WTC11 (cell line): ENCODE measurements at regions not wholly inside any gene's neighbourhood (a gene's known extent, or its start where the extent isn't known, plus 50 kb on each side); places are given as distances from the start of the nearest gene placed in this dataset.
A peak's percentile ranks its signal among the peaks of the same experiment; 100 is the strongest.
"Not testable (repeated sequence)": the region's sequence is repeated elsewhere in the genome, so short reads cannot be mapped to it uniquely, and the experiment has no call there.

Experiments
- ATAC-seq: fragments of 200-7000 bp; cut with Tn5 transposase; 2 replicates; pipeline ENCODE4 v1.10.0; 2021; ENCODE audit warnings: mild to moderate bottlenecking, moderate library complexity
- CTCF ChIA-PET: fragments of 300-600 bp; sonication (Branson Sonifier 250); formaldehyde crosslinking; loops from one replicate; lab custom pipeline; 2021; ENCODE audit warnings: antibody characterized with exemption; lab: Charles Lee
- POLR2A ChIA-PET: fragments of 350-600 bp; sonication (Branson Sonifier 250); formaldehyde crosslinking; loops from one replicate; lab custom pipeline; 2021; ENCODE audit warnings: antibody characterized with exemption; lab: Charles Lee
- DNase-seq: peaks from one replicate; pipeline ENCODE4 v3.0.0; 2021; ENCODE audit warnings: low spot score
- H3K27ac Mint-ChIP-seq: 2 replicates; pipeline ENCODE4 v1.8.0; 2021; ENCODE audit warnings: mixed read lengths
- H3K27me3 Mint-ChIP-seq: 2 replicates; pipeline ENCODE4 v1.8.0; 2021; ENCODE audit warnings: low read depth, mild to moderate bottlenecking, moderate library complexity, mixed read lengths
- H3K36me3 Mint-ChIP-seq: 2 replicates; pipeline ENCODE4 v1.8.0; 2021; ENCODE audit warnings: mixed read lengths
- H3K4me1 Mint-ChIP-seq: 2 replicates; pipeline ENCODE4 v1.8.0; 2022; ENCODE audit warnings: mixed read lengths
- H3K4me3 Mint-ChIP-seq: 2 replicates; pipeline ENCODE4 v1.8.0; 2021; ENCODE audit warnings: mild to moderate bottlenecking, moderate library complexity, mixed read lengths
- H3K9me3 Mint-ChIP-seq: 2 replicates; pipeline ENCODE4 v1.8.0; 2021; ENCODE audit warnings: mixed read lengths
- CBFB ChIP-seq: sonication (generic); formaldehyde crosslinking; IDR thresholded peaks from 2 replicates; pipeline ENCODE4 v1.8.1; 2022; ENCODE audit warnings: mild to moderate bottlenecking, low read depth, missing genetic modification reagents
- ETV6 ChIP-seq: sonication (generic); formaldehyde crosslinking; IDR thresholded peaks from 2 replicates; pipeline ENCODE4 v1.8.1; 2022; ENCODE audit warnings: mild to moderate bottlenecking, missing genetic modification reagents
- FOXJ3 ChIP-seq: sonication (generic); formaldehyde crosslinking; IDR thresholded peaks from 2 replicates; pipeline ENCODE4 v1.9.0; 2021; ENCODE audit warnings: missing genetic modification reagents, mild to moderate bottlenecking, borderline replicate concordance
- GTF2I ChIP-seq: fragments of 250-450 bp; sonication (Bioruptor Pico); conservative IDR thresholded peaks from 2 replicates; pipeline ENCODE4 v1.4.0; 2021; ENCODE audit warnings: mild to moderate bottlenecking
- KAT7 ChIP-seq: sonication (generic); formaldehyde crosslinking; IDR thresholded peaks from 2 replicates; pipeline ENCODE4 v1.8.1; 2023; ENCODE audit warnings: missing genetic modification reagents, mild to moderate bottlenecking, borderline replicate concordance
- MYBL2 ChIP-seq: sonication (generic); formaldehyde crosslinking; IDR thresholded peaks from 2 replicates; pipeline ENCODE4 v1.8.1; 2023; ENCODE audit warnings: mild to moderate bottlenecking, moderate library complexity, missing genetic modification reagents
- NR2C2 ChIP-seq: sonication (generic); formaldehyde crosslinking; IDR thresholded peaks from 2 replicates; pipeline ENCODE4 v1.8.0; 2022; ENCODE audit warnings: mild to moderate bottlenecking, missing genetic modification reagents
- NR3C1 ChIP-seq: sonication (generic); formaldehyde crosslinking; conservative IDR thresholded peaks from 2 replicates; pipeline ENCODE4 v1.8.1; 2023; ENCODE audit warnings: low read depth, mild to moderate bottlenecking, missing genetic modification reagents
- RELA ChIP-seq: sonication (generic); formaldehyde crosslinking; IDR thresholded peaks from 2 replicates; pipeline ENCODE4 v1.8.1; 2022; ENCODE audit warnings: missing genetic modification reagents, mild to moderate bottlenecking, borderline replicate concordance
- SOX15 ChIP-seq: fragments of 250-450 bp; sonication (Bioruptor Pico); IDR thresholded peaks from 2 replicates; pipeline ENCODE4 v1.9.0; 2021; ENCODE audit warnings: mild to moderate bottlenecking
- TCF7 ChIP-seq: sonication (generic); formaldehyde crosslinking; IDR thresholded peaks from 2 replicates; pipeline ENCODE4 v1.8.0; 2022; ENCODE audit warnings: mild to moderate bottlenecking, low read depth, missing genetic modification reagents, moderate library complexity
- TEAD4 ChIP-seq: sonication (generic); formaldehyde crosslinking; IDR thresholded peaks from 2 replicates; pipeline ENCODE4 v1.8.0; 2022; ENCODE audit warnings: mild to moderate bottlenecking, missing genetic modification reagents
- TP53 ChIP-seq: sonication (generic); formaldehyde crosslinking; IDR thresholded peaks from 2 replicates; pipeline ENCODE4 v1.8.1; 2023; ENCODE audit warnings: mild to moderate bottlenecking, missing genetic modification reagents
- ZBTB21 ChIP-seq: sonication (generic); formaldehyde crosslinking; IDR thresholded peaks from 2 replicates; pipeline ENCODE4 v1.8.1; 2023; ENCODE audit warnings: mild to moderate bottlenecking, missing genetic modification reagents, borderline replicate concordance
- ZNF138 ChIP-seq: sonication (generic); formaldehyde crosslinking; conservative IDR thresholded peaks from 2 replicates; pipeline ENCODE4 v1.8.1; 2022; ENCODE audit warnings: mild to moderate bottlenecking, moderate library complexity, missing genetic modification reagents
- ZNF219 ChIP-seq: sonication (generic); formaldehyde crosslinking; IDR thresholded peaks from 2 replicates; pipeline ENCODE4 v1.8.0; 2023; ENCODE audit warnings: missing genetic modification reagents, mild to moderate bottlenecking, borderline replicate concordance
- ZNF232 ChIP-seq: sonication (generic); formaldehyde crosslinking; IDR thresholded peaks from 2 replicates; pipeline ENCODE4 v1.8.0; 2022; ENCODE audit warnings: mild to moderate bottlenecking, missing genetic modification reagents
- ZNF396 ChIP-seq: fragments of 250-450 bp; sonication (Bioruptor Pico); IDR thresholded peaks from 2 replicates; pipeline ENCODE4 v1.8.0; 2021; ENCODE audit warnings: mild to moderate bottlenecking, moderate library complexity, borderline replicate concordance
- TF ChIP-seq, protein P1 (sequence below): sonication (generic); formaldehyde crosslinking; IDR thresholded peaks from 2 replicates; pipeline ENCODE4 v1.8.0; 2023; ENCODE audit warnings: mild to moderate bottlenecking, missing genetic modification reagents
- TF ChIP-seq, protein P2 (sequence below): sonication (generic); formaldehyde crosslinking; IDR thresholded peaks from 2 replicates; pipeline ENCODE4 v1.8.1; 2023; ENCODE audit warnings: mild to moderate bottlenecking, missing genetic modification reagents, moderate library complexity
- TF ChIP-seq, protein P3 (sequence below): sonication (generic); formaldehyde crosslinking; IDR thresholded peaks from 2 replicates; pipeline ENCODE4 v1.8.1; 2023; ENCODE audit warnings: mild to moderate bottlenecking, missing genetic modification reagents
- TF ChIP-seq, protein P4 (sequence below): sonication (generic); formaldehyde crosslinking; IDR thresholded peaks from 2 replicates; pipeline ENCODE4 v1.8.0; 2022; ENCODE audit warnings: mild to moderate bottlenecking, missing genetic modification reagents
- TF ChIP-seq, protein P5 (sequence below): sonication (generic); formaldehyde crosslinking; IDR thresholded peaks from 2 replicates; pipeline ENCODE4 v1.8.0; 2022; ENCODE audit warnings: mild to moderate bottlenecking, missing genetic modification reagents
- TF ChIP-seq, protein P6 (sequence below): sonication (generic); formaldehyde crosslinking; conservative IDR thresholded peaks from 2 replicates; pipeline ENCODE4 v1.8.1; 2023; ENCODE audit warnings: mild to moderate bottlenecking, low read depth, missing genetic modification reagents, moderate library complexity

DNA sequence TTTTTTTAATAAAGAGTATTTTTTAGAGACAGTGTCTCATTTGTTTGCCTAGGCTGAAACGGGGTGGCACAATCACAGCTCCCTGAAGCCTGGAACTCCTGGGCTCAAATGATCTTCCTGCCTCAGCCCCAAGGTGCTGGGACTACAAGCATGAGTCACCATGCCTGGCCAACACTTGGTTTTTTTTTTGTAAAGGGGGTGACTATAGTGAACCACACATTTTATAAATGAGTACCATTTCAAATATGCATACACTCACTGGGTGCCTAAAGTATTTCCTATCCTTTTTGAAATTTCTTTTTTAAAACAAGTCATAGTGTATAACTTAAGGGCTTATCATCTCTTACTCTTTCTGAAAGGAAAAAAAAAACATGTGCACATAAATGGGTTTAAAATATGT, 325.2 kb upstream of the MEIS2 start:
- ChIA-PET POLR2A (no interaction called here), CTCF (no interaction called here)
- no peaks in the 10 kb centered on the region for H3K36me3 Mint-ChIP-seq
- H3K27me3 Mint-ChIP-seq: no peaks in the 10 kb centered on the region
- no peak overlapping the region for H3K4me3 Mint-ChIP-seq
- H3K27ac Mint-ChIP-seq: no peak overlapping the region
- ATAC-seq (no peak), DNase-seq (no peak)
- TF ChIP-seq, protein P1, sequence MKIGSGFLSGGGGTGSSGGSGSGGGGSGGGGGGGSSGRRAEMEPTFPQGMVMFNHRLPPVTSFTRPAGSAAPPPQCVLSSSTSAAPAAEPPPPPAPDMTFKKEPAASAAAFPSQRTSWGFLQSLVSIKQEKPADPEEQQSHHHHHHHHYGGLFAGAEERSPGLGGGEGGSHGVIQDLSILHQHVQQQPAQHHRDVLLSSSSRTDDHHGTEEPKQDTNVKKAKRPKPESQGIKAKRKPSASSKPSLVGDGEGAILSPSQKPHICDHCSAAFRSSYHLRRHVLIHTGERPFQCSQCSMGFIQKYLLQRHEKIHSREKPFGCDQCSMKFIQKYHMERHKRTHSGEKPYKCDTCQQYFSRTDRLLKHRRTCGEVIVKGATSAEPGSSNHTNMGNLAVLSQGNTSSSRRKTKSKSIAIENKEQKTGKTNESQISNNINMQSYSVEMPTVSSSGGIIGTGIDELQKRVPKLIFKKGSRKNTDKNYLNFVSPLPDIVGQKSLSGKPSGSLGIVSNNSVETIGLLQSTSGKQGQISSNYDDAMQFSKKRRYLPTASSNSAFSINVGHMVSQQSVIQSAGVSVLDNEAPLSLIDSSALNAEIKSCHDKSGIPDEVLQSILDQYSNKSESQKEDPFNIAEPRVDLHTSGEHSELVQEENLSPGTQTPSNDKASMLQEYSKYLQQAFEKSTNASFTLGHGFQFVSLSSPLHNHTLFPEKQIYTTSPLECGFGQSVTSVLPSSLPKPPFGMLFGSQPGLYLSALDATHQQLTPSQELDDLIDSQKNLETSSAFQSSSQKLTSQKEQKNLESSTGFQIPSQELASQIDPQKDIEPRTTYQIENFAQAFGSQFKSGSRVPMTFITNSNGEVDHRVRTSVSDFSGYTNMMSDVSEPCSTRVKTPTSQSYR (CRISPR knock-in tag): no peak
- TF ChIP-seq ZNF219 (no peak), KAT7 (CRISPR knock-in tag) (no peak), ZBTB21 (no peak), ZNF138 (CRISPR knock-in tag) (no peak), CBFB (CRISPR knock-in tag) (no peak), TEAD4 (CRISPR knock-in tag) (no peak)
- TF ChIP-seq, protein P2, sequence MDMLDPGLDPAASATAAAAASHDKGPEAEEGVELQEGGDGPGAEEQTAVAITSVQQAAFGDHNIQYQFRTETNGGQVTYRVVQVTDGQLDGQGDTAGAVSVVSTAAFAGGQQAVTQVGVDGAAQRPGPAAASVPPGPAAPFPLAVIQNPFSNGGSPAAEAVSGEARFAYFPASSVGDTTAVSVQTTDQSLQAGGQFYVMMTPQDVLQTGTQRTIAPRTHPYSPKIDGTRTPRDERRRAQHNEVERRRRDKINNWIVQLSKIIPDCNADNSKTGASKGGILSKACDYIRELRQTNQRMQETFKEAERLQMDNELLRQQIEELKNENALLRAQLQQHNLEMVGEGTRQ (CRISPR knock-in tag): no peak
- TF ChIP-seq, protein P3, sequence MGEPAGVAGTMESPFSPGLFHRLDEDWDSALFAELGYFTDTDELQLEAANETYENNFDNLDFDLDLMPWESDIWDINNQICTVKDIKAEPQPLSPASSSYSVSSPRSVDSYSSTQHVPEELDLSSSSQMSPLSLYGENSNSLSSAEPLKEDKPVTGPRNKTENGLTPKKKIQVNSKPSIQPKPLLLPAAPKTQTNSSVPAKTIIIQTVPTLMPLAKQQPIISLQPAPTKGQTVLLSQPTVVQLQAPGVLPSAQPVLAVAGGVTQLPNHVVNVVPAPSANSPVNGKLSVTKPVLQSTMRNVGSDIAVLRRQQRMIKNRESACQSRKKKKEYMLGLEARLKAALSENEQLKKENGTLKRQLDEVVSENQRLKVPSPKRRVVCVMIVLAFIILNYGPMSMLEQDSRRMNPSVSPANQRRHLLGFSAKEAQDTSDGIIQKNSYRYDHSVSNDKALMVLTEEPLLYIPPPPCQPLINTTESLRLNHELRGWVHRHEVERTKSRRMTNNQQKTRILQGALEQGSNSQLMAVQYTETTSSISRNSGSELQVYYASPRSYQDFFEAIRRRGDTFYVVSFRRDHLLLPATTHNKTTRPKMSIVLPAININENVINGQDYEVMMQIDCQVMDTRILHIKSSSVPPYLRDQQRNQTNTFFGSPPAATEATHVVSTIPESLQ (CRISPR knock-in tag): no peak
- TF ChIP-seq, protein P4, sequence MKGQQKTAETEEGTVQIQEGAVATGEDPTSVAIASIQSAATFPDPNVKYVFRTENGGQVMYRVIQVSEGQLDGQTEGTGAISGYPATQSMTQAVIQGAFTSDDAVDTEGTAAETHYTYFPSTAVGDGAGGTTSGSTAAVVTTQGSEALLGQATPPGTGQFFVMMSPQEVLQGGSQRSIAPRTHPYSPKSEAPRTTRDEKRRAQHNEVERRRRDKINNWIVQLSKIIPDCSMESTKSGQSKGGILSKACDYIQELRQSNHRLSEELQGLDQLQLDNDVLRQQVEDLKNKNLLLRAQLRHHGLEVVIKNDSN (CRISPR knock-in tag): no peak
- H3K4me1 Mint-ChIP-seq: peaks cover 3% of the 10 kb centered on the region; the same call in 1 of the 2 replicates
- H3K9me3 Mint-ChIP-seq: peaks cover 3% of the 10 kb centered on the region; the same call in 1 of the 2 replicates

DNA sequence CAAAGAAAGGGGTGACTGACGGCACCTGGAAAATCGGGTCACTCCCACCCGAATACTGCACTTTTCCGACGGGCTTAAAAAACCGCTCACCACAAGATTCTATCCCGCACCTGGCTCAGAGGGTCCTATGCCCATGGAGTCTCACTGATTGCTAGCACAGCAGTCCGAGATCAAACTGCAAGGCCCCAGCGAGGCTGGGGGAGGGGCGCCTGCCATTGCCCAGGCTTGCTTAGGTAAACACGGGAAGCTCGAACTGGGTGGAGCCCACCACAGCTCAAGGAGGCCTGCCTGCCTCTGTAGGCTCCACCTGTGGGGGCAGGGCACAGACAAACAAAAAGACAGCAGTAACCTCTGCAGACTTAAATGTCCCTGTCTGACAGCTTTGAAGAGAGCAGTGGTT, 327.0 kb upstream of the MEIS2 start:
- peak; percentile 60 for DNase-seq
- H3K4me3 Mint-ChIP-seq: peak overlapping the region; percentile 72
- ATAC-seq, H3K4me1 Mint-ChIP-seq, H3K27me3 Mint-ChIP-seq, POLR2A ChIA-PET, H3K9me3 Mint-ChIP-seq, CTCF ChIA-PET, H3K36me3 Mint-ChIP-seq: not testable (repeated sequence)
- H3K27ac Mint-ChIP-seq: peak overlapping the region; percentile 74

DNA sequence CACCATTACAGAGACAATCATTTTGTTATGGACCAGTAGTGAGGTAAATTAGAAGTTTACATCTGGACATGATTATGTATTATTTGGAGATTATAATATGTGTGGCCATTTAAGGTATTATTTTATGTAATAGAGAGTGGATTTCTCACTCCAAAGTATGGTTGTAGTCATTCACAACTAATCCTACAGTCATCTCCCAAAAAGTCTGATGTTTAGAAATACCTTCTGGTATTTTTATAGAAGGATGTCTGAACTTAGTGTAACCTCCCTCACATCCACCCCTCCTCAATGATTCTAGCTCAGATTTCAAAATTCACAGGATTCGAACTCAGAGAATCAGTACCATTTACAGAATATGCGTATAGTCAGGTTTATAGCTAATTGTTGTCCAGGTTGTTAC, 346.6 kb upstream of the MEIS2 start:
- POLR2A ChIA-PET: no interaction called here
- CTCF ChIA-PET: no interaction called here
- Mint-ChIP-seq H3K36me3 (peaks cover 3% of the 10 kb centered on the region), H3K27ac (no peak overlapping the region), H3K4me3 (no peak overlapping the region), H3K4me1 (no peaks in the 10 kb centered on the region), H3K27me3 (no peaks in the 10 kb centered on the region), H3K9me3 (peaks cover 10% of the 10 kb centered on the region)
- no peak for DNase-seq
- ATAC-seq: no peak
- TF ChIP-seq FOXJ3 (CRISPR knock-in tag): no peak
- no peak for TF ChIP-seq ZNF232
- no peak for TF ChIP-seq TP53
- no peak for TF ChIP-seq MYBL2 (CRISPR knock-in tag)
- TF ChIP-seq, protein P5, sequence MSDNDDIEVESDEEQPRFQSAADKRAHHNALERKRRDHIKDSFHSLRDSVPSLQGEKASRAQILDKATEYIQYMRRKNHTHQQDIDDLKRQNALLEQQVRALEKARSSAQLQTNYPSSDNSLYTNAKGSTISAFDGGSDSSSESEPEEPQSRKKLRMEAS (CRISPR knock-in tag): no peak
- TF ChIP-seq ZNF396: no peak
- no peak for TF ChIP-seq NR3C1 (CRISPR knock-in tag)
- TF ChIP-seq, protein P2 (CRISPR knock-in tag): no peak
- TF ChIP-seq, protein P6, sequence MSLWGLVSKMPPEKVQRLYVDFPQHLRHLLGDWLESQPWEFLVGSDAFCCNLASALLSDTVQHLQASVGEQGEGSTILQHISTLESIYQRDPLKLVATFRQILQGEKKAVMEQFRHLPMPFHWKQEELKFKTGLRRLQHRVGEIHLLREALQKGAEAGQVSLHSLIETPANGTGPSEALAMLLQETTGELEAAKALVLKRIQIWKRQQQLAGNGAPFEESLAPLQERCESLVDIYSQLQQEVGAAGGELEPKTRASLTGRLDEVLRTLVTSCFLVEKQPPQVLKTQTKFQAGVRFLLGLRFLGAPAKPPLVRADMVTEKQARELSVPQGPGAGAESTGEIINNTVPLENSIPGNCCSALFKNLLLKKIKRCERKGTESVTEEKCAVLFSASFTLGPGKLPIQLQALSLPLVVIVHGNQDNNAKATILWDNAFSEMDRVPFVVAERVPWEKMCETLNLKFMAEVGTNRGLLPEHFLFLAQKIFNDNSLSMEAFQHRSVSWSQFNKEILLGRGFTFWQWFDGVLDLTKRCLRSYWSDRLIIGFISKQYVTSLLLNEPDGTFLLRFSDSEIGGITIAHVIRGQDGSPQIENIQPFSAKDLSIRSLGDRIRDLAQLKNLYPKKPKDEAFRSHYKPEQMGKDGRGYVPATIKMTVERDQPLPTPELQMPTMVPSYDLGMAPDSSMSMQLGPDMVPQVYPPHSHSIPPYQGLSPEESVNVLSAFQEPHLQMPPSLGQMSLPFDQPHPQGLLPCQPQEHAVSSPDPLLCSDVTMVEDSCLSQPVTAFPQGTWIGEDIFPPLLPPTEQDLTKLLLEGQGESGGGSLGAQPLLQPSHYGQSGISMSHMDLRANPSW (CRISPR knock-in tag): no peak
- TF ChIP-seq TCF7: no peak
- no peak for TF ChIP-seq GTF2I (CRISPR knock-in tag)
- TF ChIP-seq ETV6: no peak
- no peak for TF ChIP-seq SOX15 (CRISPR knock-in tag)
- no peak for TF ChIP-seq NR2C2 (CRISPR knock-in tag)
- no peak for TF ChIP-seq RELA (CRISPR knock-in tag)
- TF ChIP-seq, all 79 proteins: peak for 0
